ENCODE measurements at regions not wholly inside any gene's neighbourhood (a gene's known extent, or its start where the extent isn't known, plus 50 kb on each side); places are given as distances from the start of the nearest gene placed in this dataset.

GRCh38 chr5:155624597-155625241 lies 611.2 kb downstream of the KIF4B start:
- TF ChIP-seq CTCF (IDR thresholded peaks at IDR 0.05; ENCODE audit: insufficient read depth, low read depth, low read length) (no peak), EZH2 (IDR thresholded peaks at IDR 0.05; ENCODE audit: insufficient read depth, low read length) (no peak)

Data from astrocyte (in vitro differentiated cells and primary cell).